HG03469 (cell line): ENCODE measurements at regions not wholly inside any gene's neighbourhood (a gene's known extent, or its start where the extent isn't known, plus 50 kb on each side); places are given as distances from the start of the nearest gene placed in this dataset.
A peak's percentile ranks its signal among the peaks of the same experiment; 100 is the strongest.

Experiments used
- ATAC-seq: cut with Tn5 transposase; IDR thresholded peaks from one replicate; pipeline ENCODE4 v1.9.1; 2021; ENCODE audit warnings: mild to moderate bottlenecking, moderate library complexity, moderate number of reproducible peaks; ENCODE audit not compliant: unreplicated experiment

DNA sequence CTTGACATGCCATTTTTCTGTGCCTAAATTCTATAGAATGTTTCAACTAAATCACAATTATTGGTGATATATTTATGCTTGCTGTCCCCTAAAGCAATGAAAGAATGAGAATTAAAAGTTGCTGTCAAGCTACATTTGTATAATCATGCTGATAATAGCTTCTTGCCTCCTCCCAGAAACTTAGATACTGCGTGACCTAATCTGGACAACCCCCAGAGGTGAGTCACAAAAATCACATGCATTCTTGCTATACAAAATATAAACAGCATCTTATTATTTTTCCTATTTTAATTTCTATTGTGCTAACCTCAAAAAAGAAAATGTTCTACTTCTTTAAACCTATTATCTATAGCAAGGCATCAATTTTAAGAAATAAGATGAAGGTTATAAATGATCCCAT is 995.8 kb upstream of the ACO1 start:
- no peak for ATAC-seq

DNA sequence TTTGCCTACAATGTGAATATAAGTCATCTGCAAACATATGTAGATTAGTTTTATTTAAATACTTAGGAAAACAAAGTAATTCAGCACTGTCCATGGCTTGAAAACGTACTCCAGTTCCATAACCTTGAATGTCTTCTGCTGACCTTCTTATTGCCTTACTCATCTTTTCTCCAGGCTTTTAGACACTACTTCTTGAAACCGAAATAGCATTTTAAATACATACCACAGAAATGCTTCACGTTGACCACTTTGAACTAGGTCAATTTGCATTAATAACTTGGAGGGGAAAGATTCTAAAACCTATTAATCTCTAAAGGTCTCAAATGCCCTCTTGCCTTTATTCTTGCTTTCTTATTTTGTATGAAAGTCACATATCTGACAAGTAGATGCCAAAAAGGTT is 995.4 kb upstream of the ACO1 start:
- ATAC-seq, result no peak

DNA sequence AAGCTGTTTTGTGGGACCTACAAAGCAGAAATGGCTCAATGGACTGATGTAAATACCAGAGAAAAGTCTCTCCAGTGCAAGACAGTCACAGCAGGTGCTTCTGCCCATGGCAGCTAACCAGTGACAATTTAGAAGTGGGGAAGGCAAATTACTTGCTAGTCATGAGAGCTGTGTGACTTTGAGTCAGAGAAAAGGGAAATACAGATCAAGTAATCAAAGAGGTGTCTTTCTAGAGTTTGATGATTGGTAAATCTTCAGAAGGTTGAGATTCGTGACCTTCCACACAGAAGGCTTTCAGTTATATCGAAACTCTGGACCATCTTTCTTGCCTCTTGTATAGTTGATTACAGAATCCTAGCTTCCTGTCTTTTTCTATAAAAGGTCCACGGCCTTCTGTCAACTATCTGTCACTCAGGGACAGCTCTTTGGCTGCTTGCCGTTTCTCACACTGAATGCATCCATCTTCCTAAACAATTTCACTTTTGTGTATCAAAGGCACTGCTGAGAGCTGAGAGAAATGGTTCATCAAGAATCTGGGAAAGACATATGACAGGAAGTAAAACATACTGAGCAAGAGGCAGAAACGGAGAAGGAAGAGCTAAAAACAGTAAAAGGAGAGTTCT is 993.9 kb upstream of the ACO1 start:
- peak; percentile 38 for ATAC-seq

GRCh38 chr9:31393240-31393639 is 991.2 kb upstream of the ACO1 start:
- ATAC-seq, result no peak

GRCh38 chr9:31394015-31394473 is 990.4 kb upstream of the ACO1 start:
- ATAC-seq, result no peak

DNA sequence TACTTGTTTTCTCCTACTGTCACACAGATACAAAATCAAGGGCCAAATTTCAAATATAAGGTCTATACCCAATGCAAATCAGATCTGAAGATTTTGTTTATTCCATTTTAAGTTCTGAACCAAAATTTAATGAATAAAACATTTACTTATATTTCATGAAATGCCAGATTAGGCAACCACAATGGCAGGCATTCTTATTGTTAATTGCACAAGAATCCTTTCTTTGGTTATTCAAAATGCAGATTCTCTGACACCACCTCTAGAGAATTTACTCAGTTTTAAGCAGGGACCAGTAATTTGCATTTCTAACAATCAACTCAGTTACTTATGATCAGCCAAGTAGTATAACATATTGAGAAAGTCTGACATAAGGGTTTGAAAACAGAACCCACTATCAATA is 972.4 kb upstream of the ACO1 start:
- ATAC-seq, result no peak

DNA sequence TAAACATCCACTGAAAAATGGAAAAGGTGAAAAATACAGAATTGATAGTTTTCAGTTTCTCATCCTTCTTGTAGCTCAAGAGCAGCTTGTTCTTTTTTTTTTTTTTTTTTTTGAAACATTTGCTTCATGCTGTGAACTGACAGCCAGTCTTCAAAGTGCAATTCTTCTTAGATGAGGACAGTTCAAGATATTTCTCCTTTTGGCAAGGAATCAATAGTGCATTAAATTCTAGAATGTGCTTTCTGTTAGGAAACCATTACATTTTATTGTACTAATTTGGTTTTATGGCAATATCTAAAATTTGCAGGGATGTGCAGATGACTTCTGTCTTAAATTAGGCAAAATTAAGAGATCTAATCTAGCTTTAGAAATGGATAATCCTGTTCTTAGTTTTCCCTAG is 969.3 kb upstream of the ACO1 start:
- no peak for ATAC-seq

GRCh38 chr9:31418419-31418818 is 966.0 kb upstream of the ACO1 start:
- no peak for ATAC-seq

GRCh38 chr9:31443630-31444457 is 940.6 kb upstream of the ACO1 start:
- ATAC-seq, result peak; percentile 45

DNA sequence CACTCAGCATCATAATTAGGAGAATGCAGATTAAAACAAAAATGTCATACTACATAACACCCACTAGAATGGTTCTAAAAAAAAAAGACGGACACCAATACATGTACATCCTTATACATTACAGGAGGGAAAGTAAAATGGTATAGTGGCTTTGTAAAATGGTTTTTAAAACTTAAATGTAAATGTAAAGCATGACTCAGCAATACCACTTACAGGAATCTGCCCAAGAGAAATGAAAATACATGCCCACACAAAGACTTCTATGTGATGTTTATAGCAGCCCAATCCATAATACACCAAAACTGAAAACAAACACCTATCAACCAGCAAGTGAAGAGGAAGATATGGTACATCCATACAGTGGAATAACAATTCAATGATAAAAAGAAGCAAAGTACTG is 939.1 kb upstream of the ACO1 start:
- no peak for ATAC-seq

DNA sequence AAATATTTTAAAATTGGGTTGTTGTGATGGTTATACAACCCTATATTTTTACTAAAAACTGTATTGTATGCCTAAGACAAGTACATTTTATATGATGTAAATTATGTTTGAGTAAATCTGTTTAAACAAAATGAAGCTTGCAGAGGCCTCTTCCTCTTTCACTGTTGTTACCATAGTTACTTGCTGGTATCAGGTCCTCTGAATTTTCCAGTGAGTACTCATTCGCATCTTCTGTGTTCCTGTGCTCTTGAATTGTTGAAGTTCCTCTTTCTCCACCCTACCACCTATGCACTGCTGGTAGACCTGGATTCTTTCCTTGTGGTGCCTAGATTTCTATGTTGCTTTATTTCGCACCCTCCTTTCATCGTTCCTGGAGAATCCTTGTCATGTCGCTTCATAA is 938.5 kb upstream of the ACO1 start:
- peak; percentile 79 for ATAC-seq

DNA sequence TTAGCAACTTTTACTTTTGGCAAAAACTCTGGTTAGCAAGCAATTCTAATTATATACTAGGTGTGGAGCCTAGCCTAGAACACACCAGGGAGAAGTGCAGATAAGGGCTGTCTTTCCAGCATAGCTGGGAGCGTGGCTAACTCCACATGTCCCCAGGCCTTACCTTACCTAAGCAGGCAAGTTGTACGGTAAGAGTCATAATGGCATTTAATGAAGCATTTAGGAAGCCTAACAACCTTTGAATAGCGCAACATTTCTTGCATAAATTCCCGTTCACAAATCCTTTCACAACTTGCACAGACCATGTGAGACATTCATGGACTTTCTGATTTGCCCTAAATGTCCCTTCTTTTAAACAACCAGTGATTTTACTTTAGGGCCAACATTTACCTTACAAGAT is 917.4 kb upstream of the ACO1 start:
- no peak for ATAC-seq

- no peak for ATAC-seq
These were observed 914.4 kb upstream of the ACO1 start for GRCh38 chr9:31470051-31470450.

GRCh38 chr9:31471010-31471409 is 913.4 kb upstream of the ACO1 start:
- no peak for ATAC-seq

DNA sequence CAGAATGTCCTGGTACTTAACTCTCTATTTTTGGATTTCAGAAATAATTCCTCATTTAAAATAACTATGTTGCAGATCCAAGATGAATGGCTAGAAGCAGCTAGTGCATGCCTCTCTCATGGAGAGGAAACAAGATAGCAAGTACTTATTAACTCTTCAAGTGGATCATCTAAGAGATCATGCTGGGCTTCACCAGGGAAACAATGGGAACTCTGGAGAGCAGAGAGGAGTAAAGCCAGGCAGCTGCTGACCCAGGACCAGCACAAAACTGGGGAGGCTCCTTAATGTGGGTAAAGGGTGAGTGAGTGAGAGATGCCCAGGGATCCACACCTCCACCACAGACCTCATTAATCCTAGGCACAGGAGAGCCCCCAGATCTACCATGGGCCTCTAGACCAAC is 897.8 kb upstream of the ACO1 start:
- no peak for ATAC-seq

DNA sequence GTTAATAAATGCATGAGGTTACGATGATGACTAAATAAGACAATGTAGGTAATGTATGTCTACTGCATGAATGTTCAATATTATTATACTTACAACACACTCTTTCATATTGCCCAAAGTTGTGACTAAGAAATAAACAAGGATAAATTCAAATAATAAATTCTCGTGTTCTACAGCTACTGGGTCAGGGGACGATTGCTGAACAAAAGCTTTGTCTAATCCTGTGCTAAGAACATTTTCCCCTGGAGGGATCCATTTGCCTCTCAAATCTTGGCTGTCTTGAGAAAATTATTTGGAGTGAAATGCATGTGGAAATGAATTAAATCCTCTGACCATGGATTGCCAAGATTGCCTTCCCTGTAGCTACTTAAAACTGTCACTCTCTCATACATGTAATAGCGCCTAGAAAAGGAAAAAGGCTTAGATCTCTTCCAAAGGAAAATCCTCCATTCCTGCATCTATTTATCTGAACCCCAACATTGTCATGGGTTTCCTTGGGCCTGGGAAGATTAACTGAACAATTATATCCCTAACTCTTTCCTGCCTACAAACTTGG is 893.8 kb upstream of the ACO1 start:
- no peak for ATAC-seq

DNA sequence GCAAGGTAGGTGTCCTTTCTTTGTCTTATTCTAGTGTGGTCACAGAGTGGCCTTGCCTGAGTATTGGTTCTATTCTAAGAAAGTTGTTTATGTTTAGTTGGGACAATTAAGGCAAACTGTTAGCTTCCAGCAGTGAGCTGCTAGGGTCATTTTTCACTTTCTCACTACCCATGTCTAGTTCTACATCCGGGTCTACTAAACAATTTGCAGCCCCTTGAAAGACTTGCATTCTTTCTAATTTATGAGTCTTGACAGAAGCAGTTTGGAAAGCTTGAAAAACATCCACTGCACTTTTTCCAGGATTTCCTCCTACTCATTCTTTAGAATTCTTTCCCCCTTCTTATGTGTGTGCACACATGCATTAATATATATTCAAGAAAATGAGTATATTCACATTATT is 892.2 kb upstream of the ACO1 start:
- no peak for ATAC-seq

GRCh38 chr9:31500422-31500821 is 884.0 kb upstream of the ACO1 start:
- ATAC-seq, result no peak

DNA sequence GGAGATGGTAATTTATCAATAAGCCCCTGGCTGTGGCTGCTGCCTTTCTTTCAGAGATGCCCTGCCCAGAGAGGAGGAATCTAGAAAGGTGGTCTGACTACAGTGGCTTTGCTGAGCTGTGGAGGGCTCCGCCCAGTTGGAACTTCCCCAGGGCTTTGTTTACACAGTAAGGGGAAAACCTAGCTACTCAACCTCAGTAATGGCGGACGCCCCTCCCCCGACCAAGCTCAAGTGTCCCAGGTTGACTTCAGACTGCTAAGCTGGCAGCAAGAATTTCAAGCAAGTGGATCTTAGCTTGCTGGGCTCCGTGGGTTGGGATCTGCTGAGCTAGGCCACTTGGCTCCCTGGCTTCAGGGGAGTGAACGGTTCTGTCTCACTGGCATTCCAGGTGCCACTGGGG is 865.4 kb upstream of the ACO1 start:
- ATAC-seq, result peak; percentile 65

DNA sequence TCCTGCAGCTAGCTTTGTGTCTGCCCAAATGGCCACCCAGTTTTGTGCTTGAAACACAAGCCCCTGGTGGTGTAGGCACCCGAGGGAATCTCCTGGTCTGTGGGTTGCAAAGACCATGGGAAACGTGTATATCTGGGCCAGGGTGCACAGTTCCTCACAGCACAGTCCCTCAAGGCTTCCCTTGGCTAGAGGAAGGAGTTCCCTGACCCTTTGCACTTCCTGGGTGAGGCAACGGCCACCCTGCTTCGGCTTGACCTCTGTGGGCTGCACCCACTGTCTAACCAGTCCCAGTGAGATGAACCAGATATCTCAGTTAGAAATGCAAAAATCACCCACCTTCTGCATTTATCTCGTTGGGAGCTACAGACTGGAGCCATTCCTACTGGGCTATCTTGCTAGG is 865.0 kb upstream of the ACO1 start:
- no peak for ATAC-seq

DNA sequence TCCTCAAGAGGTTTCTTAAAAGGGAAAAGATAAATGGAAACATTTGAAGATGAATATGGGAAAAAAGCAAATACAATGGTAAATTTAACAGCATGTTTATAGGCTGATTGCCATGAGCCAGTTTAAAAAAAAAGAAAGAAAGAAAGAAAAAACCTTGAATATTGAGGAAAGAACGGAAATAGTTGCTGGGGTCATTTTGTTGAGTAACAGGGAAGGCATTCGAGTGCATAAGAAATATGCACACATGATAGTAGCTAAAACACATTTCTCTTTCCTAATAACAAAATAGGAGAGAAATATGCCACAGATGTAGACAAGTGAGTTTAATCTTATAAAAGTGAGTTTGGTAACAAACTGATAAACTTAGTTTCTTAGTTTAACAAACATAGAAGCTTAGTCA is 864.6 kb upstream of the ACO1 start:
- ATAC-seq, result no peak
